HS-27A (cell line): ENCODE measurements at regions not wholly inside any gene's neighbourhood (a gene's known extent, or its start where the extent isn't known, plus 50 kb on each side); places are given as distances from the start of the nearest gene placed in this dataset.
"Not testable (repeated sequence)": the region's sequence is repeated elsewhere in the genome, so short reads cannot be mapped to it uniquely, and the experiment has no call there.

Experiments used
- DNase-seq: peaks from one replicate; pipeline ENCODE4 v3.0.0-alpha.2; 2012; ENCODE audit warnings: low read depth, missing footprints

DNA sequence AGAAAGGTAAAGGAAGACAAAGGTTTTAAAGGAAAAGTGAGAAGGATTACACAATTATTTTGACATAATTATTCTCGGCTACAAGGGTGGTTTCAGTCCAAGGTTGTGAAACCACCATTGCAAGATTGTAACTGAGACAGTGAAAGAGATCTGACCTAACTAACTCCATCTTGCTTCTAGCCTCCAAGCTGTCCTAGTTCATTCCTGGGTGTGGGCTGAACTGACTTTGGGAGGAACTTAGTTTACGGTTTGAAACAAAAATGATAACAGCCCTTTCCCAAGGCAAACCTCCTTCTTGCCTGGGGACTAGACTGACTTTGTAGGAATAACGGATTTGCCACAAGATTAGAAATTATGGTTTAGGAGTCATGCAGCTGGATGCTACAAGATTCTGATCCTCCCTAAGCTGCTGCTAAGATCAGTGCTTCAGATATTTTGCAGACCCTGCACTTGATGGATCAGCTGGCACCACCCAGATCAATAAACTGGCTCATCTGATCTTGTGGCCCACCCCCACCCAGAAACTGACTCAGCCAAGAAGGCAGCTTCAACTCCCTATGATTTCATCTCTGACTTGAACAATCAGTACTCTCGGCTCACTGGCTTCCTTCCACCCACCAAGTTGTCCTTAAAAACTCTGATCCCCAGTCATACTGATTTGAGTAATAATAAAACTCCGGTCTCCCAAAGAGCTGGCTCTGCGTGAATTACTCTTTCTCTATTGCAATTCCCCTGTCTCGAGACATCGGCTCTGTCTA, 57.7 kb upstream of the AADACL2 start:
- DNase-seq, result no peak

GRCh38 chr3:151673974-151674373, 59.8 kb upstream of the AADACL2 start:
- no peak for DNase-seq

- not testable (repeated sequence) for DNase-seq
Measured at GRCh38 chr3:151667762-151668161, 66.0 kb upstream of the AADACL2 start.

- no peak for DNase-seq
Measured at GRCh38 chr3:151660885-151661284, 72.8 kb upstream of the AADACL2 start.

DNA sequence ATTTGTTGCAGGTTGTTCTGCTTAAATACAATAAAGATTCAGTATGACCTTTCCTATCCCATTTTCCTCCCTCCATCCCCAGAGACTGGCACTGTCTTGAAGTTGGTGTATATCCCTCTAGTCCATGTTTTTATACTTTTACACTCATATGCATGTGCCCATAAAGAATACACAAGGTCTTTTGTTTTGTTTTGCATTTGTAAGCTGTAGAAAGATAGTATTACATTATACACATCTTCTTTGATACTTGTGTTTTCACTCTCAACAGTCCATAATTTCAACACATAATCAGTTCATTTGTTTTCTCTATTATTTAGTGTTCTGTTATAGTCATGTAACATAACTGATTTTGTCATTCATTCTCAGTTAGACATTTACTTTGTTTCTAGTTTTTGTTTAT, 88.7 kb upstream of the AADACL2 start:
- no peak for DNase-seq

DNA sequence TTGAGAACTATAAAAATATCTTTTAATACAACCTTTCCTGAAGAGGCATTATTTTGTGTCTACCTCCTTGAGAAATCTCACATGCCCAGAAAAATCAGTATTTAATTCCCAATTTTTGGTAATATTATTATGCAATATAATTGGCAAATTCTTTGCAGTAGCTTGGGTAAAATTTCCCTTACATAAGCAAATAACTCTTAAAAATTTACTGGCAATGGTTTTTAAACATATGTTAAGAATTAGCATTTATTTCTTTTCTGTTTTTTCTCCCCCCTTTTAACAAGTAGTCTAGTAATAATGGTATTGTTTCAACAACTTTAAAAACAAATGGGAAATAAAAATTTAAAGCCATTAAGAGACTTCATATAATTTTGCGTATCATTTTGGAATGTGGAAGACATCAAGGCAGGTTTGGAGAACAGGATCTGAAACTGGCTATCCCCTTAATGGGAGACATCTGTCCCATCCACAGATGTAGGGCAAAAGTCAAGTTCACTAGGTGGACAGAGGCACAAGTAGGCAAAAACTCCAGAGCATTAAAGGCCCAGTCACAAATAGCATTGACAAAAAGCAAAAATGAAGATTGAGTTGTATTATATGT, 89.6 kb upstream of the AADACL2 start:
- DNase-seq, result no peak

GRCh38 chr3:151639418-151639740, 94.3 kb upstream of the AADACL2 start:
- no peak for DNase-seq

GRCh38 chr3:151638555-151639417, 94.9 kb upstream of the AADACL2 start:
- no peak for DNase-seq

- no peak for DNase-seq
Measured at GRCh38 chr3:151635905-151636304, 97.8 kb upstream of the AADACL2 start.

- DNase-seq, result no peak
Measured at GRCh38 chr3:151631946-151632345, 101.8 kb upstream of the AADACL2 start.

- no peak for DNase-seq
Measured at GRCh38 chr3:151630938-151631441, 102.7 kb upstream of the AADACL2 start.

- no peak for DNase-seq
Measured at GRCh38 chr3:151630035-151630434, 103.7 kb upstream of the AADACL2 start.

GRCh38 chr3:151625586-151625985, 108.1 kb upstream of the AADACL2 start:
- DNase-seq, result no peak

DNA sequence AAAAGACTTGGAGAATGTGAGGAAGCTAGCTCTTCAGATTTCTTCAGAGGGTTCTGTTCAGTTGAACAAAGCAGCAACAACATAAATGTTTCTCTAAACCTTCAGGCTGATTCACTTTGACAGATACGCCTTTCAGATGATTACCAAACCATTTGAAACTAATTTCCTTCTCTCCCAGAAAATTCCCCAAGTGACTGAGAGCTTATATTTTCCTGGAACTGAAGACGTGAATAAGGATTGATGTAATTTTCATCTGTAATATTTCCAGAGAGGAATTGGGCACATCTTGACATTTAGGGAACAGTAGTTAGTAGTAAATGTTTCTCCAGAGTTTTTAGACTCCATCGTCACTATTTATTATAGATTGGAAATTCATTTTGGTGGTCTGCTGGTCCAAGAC, 108.6 kb upstream of the AADACL2 start:
- no peak for DNase-seq

DNA sequence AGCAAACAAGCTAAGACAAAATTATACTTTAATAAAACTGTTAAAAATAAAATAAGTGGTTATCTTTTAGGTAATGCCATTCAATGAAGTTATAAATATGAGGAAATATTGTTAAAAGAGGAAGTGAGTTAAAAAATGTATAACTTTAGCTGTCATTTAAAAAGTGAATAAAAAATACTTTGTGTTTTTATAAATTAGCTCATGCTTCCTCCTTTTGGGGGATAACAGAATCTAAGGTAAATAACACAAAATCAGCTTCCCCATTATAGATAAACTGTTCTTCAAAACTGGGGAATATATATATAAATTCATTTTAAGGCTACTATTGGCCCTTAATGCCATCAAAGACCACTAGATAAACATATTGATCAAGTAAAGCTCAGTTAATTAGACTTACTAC, 113.7 kb upstream of the AADACL2 start:
- no peak for DNase-seq

GRCh38 chr3:151615464-151615863, 118.3 kb upstream of the AADACL2 start:
- no peak for DNase-seq

GRCh38 chr3:151612115-151612514, 121.6 kb upstream of the AADACL2 start:
- DNase-seq, result no peak

DNA sequence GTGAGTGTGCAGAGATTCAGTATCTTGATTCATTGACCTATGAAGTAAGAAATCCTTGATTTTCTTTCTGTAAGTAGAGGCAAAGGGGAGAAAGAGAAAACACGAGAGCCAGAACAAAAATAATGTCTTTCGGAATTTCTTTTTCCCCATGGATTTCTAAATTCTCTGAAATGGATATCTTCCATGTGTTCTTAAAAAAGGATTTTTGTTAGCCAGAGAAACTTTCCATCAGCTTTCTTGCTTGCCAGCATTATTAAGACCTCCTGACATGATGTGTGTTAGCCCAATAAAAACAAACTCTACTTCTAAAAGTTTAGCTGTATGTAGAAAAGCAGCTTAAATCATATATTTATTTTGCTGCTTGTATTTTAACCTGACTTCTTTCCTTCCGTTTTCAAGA, 122.3 kb upstream of the AADACL2 start:
- DNase-seq, result no peak

GRCh38 chr3:151609491-151609890, 124.2 kb upstream of the AADACL2 start:
- no peak for DNase-seq

GRCh38 chr3:151604891-151605290, 128.8 kb upstream of the AADACL2 start:
- no peak for DNase-seq

GRCh38 chr3:151600783-151601182, 132.9 kb upstream of the AADACL2 start:
- DNase-seq, result no peak

DNA sequence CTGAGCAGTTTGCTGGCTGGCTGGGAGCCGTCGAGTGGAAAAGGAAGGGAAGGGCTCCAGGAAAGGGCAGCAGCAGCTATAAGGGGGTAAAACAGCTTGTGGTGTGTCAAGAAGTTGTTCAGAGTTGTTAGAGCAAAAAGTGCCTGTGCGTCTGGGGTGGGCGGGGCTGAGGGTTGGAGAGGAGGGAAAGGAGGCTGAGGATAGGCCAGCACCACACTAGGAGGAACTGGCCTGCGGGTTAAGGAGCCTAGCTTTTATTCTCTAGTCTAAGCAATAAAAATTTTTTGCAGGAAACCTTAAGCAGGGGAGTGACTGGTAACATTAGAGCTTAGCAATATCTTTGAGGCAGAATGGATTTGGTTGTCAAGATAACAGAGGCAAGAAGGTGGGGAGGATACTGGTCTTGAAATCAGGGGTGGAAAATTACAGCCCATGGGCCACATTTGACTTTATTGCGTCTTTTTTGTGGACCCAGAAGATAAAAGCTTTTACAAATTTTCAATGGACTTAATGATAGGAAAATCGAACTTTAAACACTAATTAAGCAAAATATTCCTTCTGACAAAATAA, 134.5 kb upstream of the AADACL2 start:
- no peak for DNase-seq

GRCh38 chr3:151596940-151597339, 136.1 kb upstream of the IGSF10 start:
- DNase-seq, result no peak
